ENCODE measurements at regions not wholly inside any gene's neighbourhood (a gene's known extent, or its start where the extent isn't known, plus 50 kb on each side); places are given as distances from the start of the nearest gene placed in this dataset.

DNA sequence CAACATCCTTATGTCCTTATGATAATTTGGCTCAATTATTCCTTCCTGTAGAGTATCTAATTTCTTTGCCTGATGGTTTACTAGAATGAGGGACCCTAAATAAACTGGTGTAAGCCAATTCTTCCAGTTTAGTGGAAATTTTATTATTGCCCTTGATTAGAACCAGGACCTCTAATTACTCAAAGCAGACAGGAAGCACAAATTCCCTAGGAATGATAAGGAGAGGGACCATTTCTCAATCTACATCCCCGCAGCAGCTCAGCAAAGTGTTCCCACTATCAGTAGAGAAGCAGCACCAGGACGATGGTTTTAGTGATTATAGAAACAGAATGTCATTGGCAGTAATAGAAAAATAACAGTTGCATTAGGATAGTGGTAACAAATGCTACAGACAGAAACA, 97.1 kb downstream of the PLPPR4 start:
- H3K4me1 ChIP-seq = no peaks in the 10 kb centered on the region
- DNase-seq = no peak
- 54 to 59% methylated on average over 2 of the region's 2 CpGs for WGBS, 2 donors
- no peak overlapping the region for H3K4me3 ChIP-seq
- H3K27me3 ChIP-seq = no peaks in the 10 kb centered on the region
- no peak overlapping the region for H3K27ac ChIP-seq
- no peaks in the 10 kb centered on the region for H3K9me3 ChIP-seq
- H3K36me3 ChIP-seq = no peaks in the 10 kb centered on the region
- intact Hi-C loops (cut with DNase I) = no loop called here
- TF ChIP-seq, protein P1, sequence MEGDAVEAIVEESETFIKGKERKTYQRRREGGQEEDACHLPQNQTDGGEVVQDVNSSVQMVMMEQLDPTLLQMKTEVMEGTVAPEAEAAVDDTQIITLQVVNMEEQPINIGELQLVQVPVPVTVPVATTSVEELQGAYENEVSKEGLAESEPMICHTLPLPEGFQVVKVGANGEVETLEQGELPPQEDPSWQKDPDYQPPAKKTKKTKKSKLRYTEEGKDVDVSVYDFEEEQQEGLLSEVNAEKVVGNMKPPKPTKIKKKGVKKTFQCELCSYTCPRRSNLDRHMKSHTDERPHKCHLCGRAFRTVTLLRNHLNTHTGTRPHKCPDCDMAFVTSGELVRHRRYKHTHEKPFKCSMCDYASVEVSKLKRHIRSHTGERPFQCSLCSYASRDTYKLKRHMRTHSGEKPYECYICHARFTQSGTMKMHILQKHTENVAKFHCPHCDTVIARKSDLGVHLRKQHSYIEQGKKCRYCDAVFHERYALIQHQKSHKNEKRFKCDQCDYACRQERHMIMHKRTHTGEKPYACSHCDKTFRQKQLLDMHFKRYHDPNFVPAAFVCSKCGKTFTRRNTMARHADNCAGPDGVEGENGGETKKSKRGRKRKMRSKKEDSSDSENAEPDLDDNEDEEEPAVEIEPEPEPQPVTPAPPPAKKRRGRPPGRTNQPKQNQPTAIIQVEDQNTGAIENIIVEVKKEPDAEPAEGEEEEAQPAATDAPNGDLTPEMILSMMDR (IDR thresholded peaks at IDR 0.05) = no peak
- no peak for ATAC-seq
- no peak for FAIRE-seq

DNA sequence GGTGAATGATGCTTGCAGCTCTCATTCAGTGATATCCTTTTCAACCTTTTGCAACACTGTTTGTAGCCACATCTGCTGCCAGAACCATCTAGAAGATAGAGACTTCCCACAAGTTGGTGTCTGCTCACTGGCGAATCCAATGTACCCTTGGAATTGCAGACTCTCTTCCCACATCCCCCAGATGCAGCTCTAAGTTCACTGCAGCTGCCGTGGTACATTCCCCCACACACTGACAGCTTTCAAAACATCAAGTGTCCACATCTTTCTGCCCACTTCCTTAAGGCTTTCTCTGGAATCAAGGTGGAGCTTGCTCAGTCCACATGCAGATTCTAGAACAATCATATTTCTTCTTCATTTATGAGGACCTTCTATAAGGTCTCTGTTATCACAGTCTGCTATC, 99.2 kb downstream of the PLPPR4 start:
- Histone ChIP-seq H3K4me1 (no peaks in the 10 kb centered on the region), H3K36me3 (no peaks in the 10 kb centered on the region), H3K27ac (no peak overlapping the region), H3K27me3 (no peaks in the 10 kb centered on the region), H3K4me3 (no peak overlapping the region), H3K9me3 (no peaks in the 10 kb centered on the region)
- no peak for DNase-seq
- WGBS, 2 donors = 53 to 63% methylated on average over 2 of the region's 2 CpGs
- ATAC-seq = no peak
- no peak for FAIRE-seq
- intact Hi-C loops (cut with DNase I) = no loop called here
- TF ChIP-seq, protein P1 (IDR thresholded peaks at IDR 0.05) = no peak

DNA sequence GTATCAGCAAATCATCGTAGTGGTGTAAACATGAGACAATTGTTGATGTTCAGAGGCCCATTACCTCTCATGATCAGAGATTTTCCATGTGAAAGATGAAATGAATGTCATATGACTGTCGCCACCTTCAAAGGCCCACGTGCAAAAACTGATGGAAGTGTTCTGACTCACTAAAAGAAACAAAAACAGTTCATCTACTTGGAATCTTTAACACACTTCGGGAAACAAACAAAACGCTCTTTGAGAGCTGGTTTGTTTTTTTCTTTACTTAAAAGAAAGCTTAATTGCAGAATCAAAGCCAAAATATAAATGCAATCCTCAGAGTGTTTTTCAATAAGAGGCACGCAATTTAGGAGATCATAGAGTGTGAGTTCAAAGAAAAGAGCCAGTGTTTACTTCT, 100.8 kb downstream of the PLPPR4 start:
- Histone ChIP-seq H3K4me1 (no peaks in the 10 kb centered on the region), H3K36me3 (no peaks in the 10 kb centered on the region), H3K9me3 (no peaks in the 10 kb centered on the region), H3K27me3 (no peaks in the 10 kb centered on the region), H3K4me3 (no peak overlapping the region), H3K27ac (no peak overlapping the region)
- ATAC-seq = no peak
- intact Hi-C loops (cut with DNase I) = no loop called here
- FAIRE-seq = no peak
- 43 to 52% methylated on average over 6 of the region's 6 CpGs for WGBS, 2 donors
- TF ChIP-seq, protein P1 (IDR thresholded peaks at IDR 0.05) = no peak
- no peak for DNase-seq

DNA sequence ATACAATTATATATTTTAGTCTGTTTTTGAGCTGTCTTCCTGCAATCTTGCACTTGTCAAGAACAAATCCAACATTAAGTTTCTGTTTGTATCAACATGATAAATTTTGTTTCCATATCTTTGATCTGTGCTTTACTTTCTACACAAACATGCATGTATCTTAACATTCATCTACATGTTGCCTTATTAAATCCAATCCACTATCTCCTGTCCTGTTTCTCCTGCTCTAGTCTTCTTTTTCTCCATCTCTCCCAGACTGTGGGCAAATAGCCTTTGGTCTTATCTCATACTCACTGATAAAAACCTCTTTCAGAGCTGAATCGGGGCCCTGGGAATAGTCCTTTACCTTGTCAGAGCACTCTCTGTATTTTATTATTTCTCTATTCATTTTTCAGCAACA, 101.3 kb downstream of the PLPPR4 start:
- no peak overlapping the region for H3K27ac ChIP-seq
- no peaks in the 10 kb centered on the region for H3K27me3 ChIP-seq
- H3K36me3 ChIP-seq = no peaks in the 10 kb centered on the region
- H3K4me1 ChIP-seq = no peaks in the 10 kb centered on the region
- no peaks in the 10 kb centered on the region for H3K9me3 ChIP-seq
- H3K4me3 ChIP-seq = no peak overlapping the region
- no peak for DNase-seq
- intact Hi-C loops (cut with DNase I) = no loop called here
- TF ChIP-seq, protein P1 (IDR thresholded peaks at IDR 0.05) = no peak
- no peak for ATAC-seq
- FAIRE-seq = no peak
- 12 to 19% methylated on average over 1 of the region's 1 CpG for WGBS, 2 donors

DNA sequence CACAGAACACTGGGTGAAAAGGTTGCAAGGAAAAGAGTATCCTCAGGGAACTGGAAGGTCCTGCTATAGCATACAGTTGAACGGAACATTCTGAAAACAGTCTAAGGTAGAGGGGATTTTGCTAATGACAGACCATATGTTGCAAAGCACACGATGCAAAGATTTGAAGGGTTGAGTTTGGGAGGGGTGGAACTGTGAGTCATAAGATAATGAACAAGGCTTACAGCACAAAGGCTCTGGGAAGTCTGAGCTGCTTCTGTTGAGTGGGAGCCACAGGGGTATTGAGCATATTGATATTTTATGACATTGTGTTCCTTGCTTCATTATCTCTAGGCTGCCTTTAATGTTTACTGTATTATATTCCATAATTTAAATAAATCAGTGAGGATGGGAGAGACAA, 104.9 kb downstream of the PLPPR4 start:
- DNase-seq (no peak), ATAC-seq (no peak), FAIRE-seq (no peak)
- TF ChIP-seq, protein P1 (IDR thresholded peaks at IDR 0.05) = no peak
- H3K4me3 ChIP-seq = no peak overlapping the region
- 13 to 15% methylated on average over 2 of the region's 2 CpGs for WGBS, 2 donors
- H3K36me3 ChIP-seq = no peaks in the 10 kb centered on the region
- H3K4me1 ChIP-seq = no peaks in the 10 kb centered on the region
- intact Hi-C loops (cut with DNase I) = no loop called here
- H3K27ac ChIP-seq = no peak overlapping the region
- H3K27me3 ChIP-seq = no peaks in the 10 kb centered on the region
- no peaks in the 10 kb centered on the region for H3K9me3 ChIP-seq
